A549 (cell line): ENCODE measurements at regions not wholly inside any gene's neighbourhood (a gene's known extent, or its start where the extent isn't known, plus 50 kb on each side); places are given as distances from the start of the nearest gene placed in this dataset.

Source experiments
- JUN ChIP-seq, 2 experiments: fragments of >200 bp; sonication (Bioruptor Twin); formaldehyde crosslinking; IDR thresholded peaks; 2 replicates in 1 of 2; 3 replicates in 1 of 2; pipeline ENCODE4 v1.6.1; 2016 to 2017
- NFE2L2 ChIP-seq: fragments of 150-350 bp; conservative IDR thresholded peaks from 2 replicates; pipeline ENCODE4 v1.6.1; 2014; ENCODE audit warnings: low read length
- TF ChIP-seq, protein P1 (sequence below): fragments of 200-600 bp; sonication (generic); IDR thresholded peaks from 2 replicates; pipeline ENCODE4 v1.6.1; 2016; ENCODE audit warnings: antibody characterized with exemption, mild to moderate bottlenecking, moderate library complexity
- TF ChIP-seq, protein P2 (sequence below): fragments of 250-450 bp; sonication (Bioruptor Pico); IDR thresholded peaks from 2 replicates; pipeline ENCODE4 v1.5.0; 2021; ENCODE audit warnings: mild to moderate bottlenecking, moderate library complexity, borderline replicate concordance

DNA sequence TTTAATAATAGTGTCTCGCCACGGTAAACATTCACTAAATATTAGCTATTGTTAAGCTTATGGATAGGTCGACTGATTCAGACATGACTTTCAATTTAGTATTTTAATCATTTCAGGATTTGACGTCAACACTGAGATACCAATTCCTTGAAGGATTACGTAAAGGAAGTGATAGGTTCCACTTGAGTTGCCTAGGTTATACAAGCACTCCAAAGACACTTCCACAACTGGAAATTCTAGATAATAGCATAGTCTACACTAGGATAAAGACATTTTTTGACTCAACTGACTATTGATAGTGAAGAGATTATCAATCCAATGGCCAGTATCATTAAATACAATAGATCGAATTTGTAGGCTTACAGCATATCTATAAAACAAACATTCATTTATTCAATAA, 63.9 kb upstream of the NHSL1 start:
- no peak for TF ChIP-seq JUN (IDR thresholded peaks at IDR 0.05)
- TF ChIP-seq, protein P1, sequence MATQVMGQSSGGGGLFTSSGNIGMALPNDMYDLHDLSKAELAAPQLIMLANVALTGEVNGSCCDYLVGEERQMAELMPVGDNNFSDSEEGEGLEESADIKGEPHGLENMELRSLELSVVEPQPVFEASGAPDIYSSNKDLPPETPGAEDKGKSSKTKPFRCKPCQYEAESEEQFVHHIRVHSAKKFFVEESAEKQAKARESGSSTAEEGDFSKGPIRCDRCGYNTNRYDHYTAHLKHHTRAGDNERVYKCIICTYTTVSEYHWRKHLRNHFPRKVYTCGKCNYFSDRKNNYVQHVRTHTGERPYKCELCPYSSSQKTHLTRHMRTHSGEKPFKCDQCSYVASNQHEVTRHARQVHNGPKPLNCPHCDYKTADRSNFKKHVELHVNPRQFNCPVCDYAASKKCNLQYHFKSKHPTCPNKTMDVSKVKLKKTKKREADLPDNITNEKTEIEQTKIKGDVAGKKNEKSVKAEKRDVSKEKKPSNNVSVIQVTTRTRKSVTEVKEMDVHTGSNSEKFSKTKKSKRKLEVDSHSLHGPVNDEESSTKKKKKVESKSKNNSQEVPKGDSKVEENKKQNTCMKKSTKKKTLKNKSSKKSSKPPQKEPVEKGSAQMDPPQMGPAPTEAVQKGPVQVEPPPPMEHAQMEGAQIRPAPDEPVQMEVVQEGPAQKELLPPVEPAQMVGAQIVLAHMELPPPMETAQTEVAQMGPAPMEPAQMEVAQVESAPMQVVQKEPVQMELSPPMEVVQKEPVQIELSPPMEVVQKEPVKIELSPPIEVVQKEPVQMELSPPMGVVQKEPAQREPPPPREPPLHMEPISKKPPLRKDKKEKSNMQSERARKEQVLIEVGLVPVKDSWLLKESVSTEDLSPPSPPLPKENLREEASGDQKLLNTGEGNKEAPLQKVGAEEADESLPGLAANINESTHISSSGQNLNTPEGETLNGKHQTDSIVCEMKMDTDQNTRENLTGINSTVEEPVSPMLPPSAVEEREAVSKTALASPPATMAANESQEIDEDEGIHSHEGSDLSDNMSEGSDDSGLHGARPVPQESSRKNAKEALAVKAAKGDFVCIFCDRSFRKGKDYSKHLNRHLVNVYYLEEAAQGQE = no peak
- TF ChIP-seq, protein P2, sequence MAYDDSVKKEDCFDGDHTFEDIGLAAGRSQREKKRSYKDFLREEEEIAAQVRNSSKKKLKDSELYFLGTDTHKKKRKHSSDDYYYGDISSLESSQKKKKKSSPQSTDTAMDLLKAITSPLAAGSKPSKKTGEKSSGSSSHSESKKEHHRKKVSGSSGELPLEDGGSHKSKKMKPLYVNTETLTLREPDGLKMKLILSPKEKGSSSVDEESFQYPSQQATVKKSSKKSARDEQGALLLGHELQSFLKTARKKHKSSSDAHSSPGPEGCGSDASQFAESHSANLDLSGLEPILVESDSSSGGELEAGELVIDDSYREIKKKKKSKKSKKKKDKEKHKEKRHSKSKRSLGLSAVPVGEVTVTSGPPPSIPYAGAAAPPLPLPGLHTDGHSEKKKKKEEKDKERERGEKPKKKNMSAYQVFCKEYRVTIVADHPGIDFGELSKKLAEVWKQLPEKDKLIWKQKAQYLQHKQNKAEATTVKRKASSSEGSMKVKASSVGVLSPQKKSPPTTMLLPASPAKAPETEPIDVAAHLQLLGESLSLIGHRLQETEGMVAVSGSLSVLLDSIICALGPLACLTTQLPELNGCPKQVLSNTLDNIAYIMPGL = no peak
- TF ChIP-seq NFE2L2 = no peak
